SJCRH30 (cell line): ENCODE measurements at regions not wholly inside any gene's neighbourhood (a gene's known extent, or its start where the extent isn't known, plus 50 kb on each side); places are given as distances from the start of the nearest gene placed in this dataset.
A peak's percentile ranks its signal among the peaks of the same experiment; 100 is the strongest.

Experiments
- DNase-seq, 2 experiments: peaks; one replicate each; pipeline ENCODE4 v3.0.0-alpha.2; 2015 to 2020
- H3K27ac ChIP-seq: fragments of 250-450 bp; sonication (Bioruptor Pico); 2 replicates; pipeline ENCODE4 v1.5.1; 2020; ENCODE audit warnings: mild to moderate bottlenecking, moderate library complexity
- H3K27me3 ChIP-seq: fragments of 250-450 bp; sonication (Bioruptor Pico); 2 replicates; pipeline ENCODE4 v1.5.1; 2020; ENCODE audit warnings: mild to moderate bottlenecking, moderate library complexity
- H3K36me3 ChIP-seq: fragments of 250-450 bp; sonication (Bioruptor Pico); 2 replicates; pipeline ENCODE4 v1.5.1; 2020; ENCODE audit warnings: mild to moderate bottlenecking, moderate library complexity
- H3K4me1 ChIP-seq: fragments of 250-450 bp; sonication (Bioruptor Pico); 2 replicates; pipeline ENCODE4 v1.5.1; 2020; ENCODE audit warnings: mild to moderate bottlenecking, moderate library complexity
- H3K4me3 ChIP-seq: fragments of 250-450 bp; sonication (Bioruptor Pico); 2 replicates; pipeline ENCODE4 v1.5.1; 2020; ENCODE audit warnings: mild to moderate bottlenecking, moderate library complexity
- H3K9me3 ChIP-seq: fragments of 250-450 bp; sonication (Bioruptor Pico); replicated peaks from 2 replicates; pipeline ENCODE4 v1.5.1; 2020; ENCODE audit warnings: mild to moderate bottlenecking, moderate library complexity

GRCh38 chr18:40413160-40413559 is 1541.9 kb upstream of the PIK3C3 start:
- peak; percentile 2 to 27 for DNase-seq
- H3K27ac ChIP-seq, result no peak overlapping the region
- H3K9me3 ChIP-seq, result no peaks in the 10 kb centered on the region
- no peak overlapping the region for H3K4me3 ChIP-seq
- no peaks in the 10 kb centered on the region for H3K36me3 ChIP-seq
- no peaks in the 10 kb centered on the region for H3K4me1 ChIP-seq
- H3K27me3 ChIP-seq, result no peaks in the 10 kb centered on the region

GRCh38 chr18:40412410-40412809 is 1542.6 kb upstream of the PIK3C3 start:
- H3K27me3 ChIP-seq, result no peaks in the 10 kb centered on the region

GRCh38 chr18:40407909-40408308 is 1547.1 kb upstream of the PIK3C3 start:
- no peak for DNase-seq

More at GRCh38 chr18:40412410-40412809, 1542.6 kb upstream of the PIK3C3 start:
- Histone ChIP-seq H3K36me3 (no peaks in the 10 kb centered on the region), H3K27ac (no peak overlapping the region), H3K4me3 (no peak overlapping the region), H3K9me3 (no peaks in the 10 kb centered on the region), H3K4me1 (no peaks in the 10 kb centered on the region)
- no peak for DNase-seq

GRCh38 chr18:40404284-40404683 is 1550.8 kb upstream of the PIK3C3 start:
- Histone ChIP-seq H3K9me3 (no peaks in the 10 kb centered on the region), H3K4me1 (no peaks in the 10 kb centered on the region), H3K4me3 (no peak overlapping the region), H3K27me3 (no peaks in the 10 kb centered on the region), H3K27ac (no peak overlapping the region), H3K36me3 (no peaks in the 10 kb centered on the region)
- DNase-seq, result no peak

More at GRCh38 chr18:40407909-40408308, 1547.1 kb upstream of the PIK3C3 start:
- H3K4me3 ChIP-seq, result no peak overlapping the region
- no peaks in the 10 kb centered on the region for H3K27me3 ChIP-seq
- no peaks in the 10 kb centered on the region for H3K9me3 ChIP-seq
- H3K4me1 ChIP-seq, result no peaks in the 10 kb centered on the region
- no peaks in the 10 kb centered on the region for H3K36me3 ChIP-seq
- no peak overlapping the region for H3K27ac ChIP-seq

- no peak for DNase-seq
- Histone ChIP-seq H3K36me3 (no peaks in the 10 kb centered on the region), H3K4me3 (no peak overlapping the region), H3K27me3 (no peaks in the 10 kb centered on the region), H3K4me1 (no peaks in the 10 kb centered on the region), H3K27ac (no peak overlapping the region), H3K9me3 (no peaks in the 10 kb centered on the region)
Observed at GRCh38 chr18:40402052-40402451, 1553.0 kb upstream of the PIK3C3 start.

- no peaks in the 10 kb centered on the region for H3K36me3 ChIP-seq
- no peaks in the 10 kb centered on the region for H3K27me3 ChIP-seq
- H3K27ac ChIP-seq, result no peak overlapping the region
- H3K4me3 ChIP-seq, result no peak overlapping the region
- no peak for DNase-seq
- no peaks in the 10 kb centered on the region for H3K4me1 ChIP-seq
- H3K9me3 ChIP-seq, result no peaks in the 10 kb centered on the region
Observed at GRCh38 chr18:40388121-40388520, 1566.9 kb upstream of the PIK3C3 start.

GRCh38 chr18:40387130-40387787 is 1567.8 kb upstream of the PIK3C3 start:
- Histone ChIP-seq H3K9me3 (no peaks in the 10 kb centered on the region), H3K27ac (no peak overlapping the region), H3K36me3 (no peaks in the 10 kb centered on the region), H3K4me3 (no peak overlapping the region), H3K4me1 (no peaks in the 10 kb centered on the region), H3K27me3 (no peaks in the 10 kb centered on the region)
- DNase-seq, result no peak

GRCh38 chr18:40382197-40382596 is 1572.8 kb upstream of the PIK3C3 start:
- Histone ChIP-seq H3K4me1 (no peaks in the 10 kb centered on the region), H3K27ac (no peak overlapping the region), H3K9me3 (no peaks in the 10 kb centered on the region), H3K4me3 (no peak overlapping the region), H3K27me3 (no peaks in the 10 kb centered on the region), H3K36me3 (no peaks in the 10 kb centered on the region)
- no peak for DNase-seq

GRCh38 chr18:40380686-40381439 is 1574.2 kb upstream of the PIK3C3 start:
- no peaks in the 10 kb centered on the region for H3K27me3 ChIP-seq
- no peak for DNase-seq
- H3K9me3 ChIP-seq, result no peaks in the 10 kb centered on the region
- H3K4me3 ChIP-seq, result no peak overlapping the region
- no peaks in the 10 kb centered on the region for H3K4me1 ChIP-seq
- no peaks in the 10 kb centered on the region for H3K36me3 ChIP-seq
- no peak overlapping the region for H3K27ac ChIP-seq

- Histone ChIP-seq H3K36me3 (no peaks in the 10 kb centered on the region), H3K27me3 (no peaks in the 10 kb centered on the region), H3K4me3 (no peak overlapping the region), H3K4me1 (no peaks in the 10 kb centered on the region), H3K27ac (no peak overlapping the region), H3K9me3 (no peaks in the 10 kb centered on the region)
- DNase-seq, result no peak
Observed at GRCh38 chr18:40375837-40376236, 1579.2 kb upstream of the PIK3C3 start.

GRCh38 chr18:40371673-40372072 is 1583.4 kb upstream of the PIK3C3 start:
- no peaks in the 10 kb centered on the region for H3K9me3 ChIP-seq
- no peak overlapping the region for H3K27ac ChIP-seq
- no peaks in the 10 kb centered on the region for H3K27me3 ChIP-seq
- DNase-seq, result no peak
- H3K4me3 ChIP-seq, result no peak overlapping the region
- H3K4me1 ChIP-seq, result no peaks in the 10 kb centered on the region
- H3K36me3 ChIP-seq, result no peaks in the 10 kb centered on the region

GRCh38 chr18:40367576-40367975 is 1587.5 kb upstream of the PIK3C3 start:
- H3K36me3 ChIP-seq, result no peaks in the 10 kb centered on the region
- no peaks in the 10 kb centered on the region for H3K27me3 ChIP-seq
- H3K4me1 ChIP-seq, result no peaks in the 10 kb centered on the region
- no peak for DNase-seq
- no peak overlapping the region for H3K4me3 ChIP-seq
- no peaks in the 10 kb centered on the region for H3K9me3 ChIP-seq
- no peak overlapping the region for H3K27ac ChIP-seq

- Histone ChIP-seq H3K27ac (no peak overlapping the region), H3K4me1 (no peaks in the 10 kb centered on the region), H3K27me3 (no peaks in the 10 kb centered on the region), H3K4me3 (no peak overlapping the region), H3K9me3 (no peaks in the 10 kb centered on the region), H3K36me3 (no peaks in the 10 kb centered on the region)
- DNase-seq, result no peak
Observed at GRCh38 chr18:40366521-40366920, 1588.5 kb upstream of the PIK3C3 start.

GRCh38 chr18:40365526-40365925 is 1589.5 kb upstream of the PIK3C3 start:
- Histone ChIP-seq H3K9me3 (no peaks in the 10 kb centered on the region), H3K27me3 (no peaks in the 10 kb centered on the region), H3K27ac (no peak overlapping the region), H3K4me3 (no peak overlapping the region), H3K36me3 (no peaks in the 10 kb centered on the region), H3K4me1 (no peaks in the 10 kb centered on the region)
- DNase-seq, result no peak

GRCh38 chr18:40360558-40360957 is 1594.5 kb upstream of the PIK3C3 start:
- Histone ChIP-seq H3K27ac (no peak overlapping the region), H3K9me3 (no peaks in the 10 kb centered on the region), H3K36me3 (no peaks in the 10 kb centered on the region), H3K4me3 (no peak overlapping the region), H3K27me3 (no peaks in the 10 kb centered on the region), H3K4me1 (no peaks in the 10 kb centered on the region)
- no peak for DNase-seq

- no peak for DNase-seq
- H3K9me3 ChIP-seq, result no peaks in the 10 kb centered on the region
- H3K27ac ChIP-seq, result no peak overlapping the region
- no peaks in the 10 kb centered on the region for H3K4me1 ChIP-seq
- H3K4me3 ChIP-seq, result no peak overlapping the region
- no peaks in the 10 kb centered on the region for H3K36me3 ChIP-seq
- H3K27me3 ChIP-seq, result no peaks in the 10 kb centered on the region
Observed at GRCh38 chr18:40357536-40357935, 1597.5 kb upstream of the PIK3C3 start.
